Calu3 (cell line): ENCODE measurements at regions not wholly inside any gene's neighbourhood (a gene's known extent, or its start where the extent isn't known, plus 50 kb on each side); places are given as distances from the start of the nearest gene placed in this dataset.

ENCODE experiments used
- BruUV-seq: library from RNA; stranded (reverse); fragments of 400-500 nt; replicated peaks from 2 replicates; lab custom pipeline; 2021; lab: Mats Ljungman, UMichigan
- CTCF ChIA-PET: fragments of 300-600 bp; sonication (Branson Sonifier 250); formaldehyde crosslinking; loops from one replicate; lab custom pipeline; 2022; ENCODE audit warnings: antibody characterized with exemption; lab: Charles Lee
- DNase-seq: peaks from one replicate; pipeline ENCODE4 v3.0.0; 2022
- H3K27ac Mint-ChIP-seq: one replicate; pipeline ENCODE4 v1.8.0; 2022; ENCODE audit warnings: mixed read lengths; ENCODE audit not compliant: unreplicated experiment
- H3K27me3 Mint-ChIP-seq: one replicate; pipeline ENCODE4 v1.8.0; 2022; ENCODE audit warnings: mixed read lengths; ENCODE audit not compliant: unreplicated experiment
- H3K36me3 Mint-ChIP-seq: one replicate; pipeline ENCODE4 v1.8.0; 2022; ENCODE audit warnings: mild to moderate bottlenecking, moderate library complexity, mixed read lengths; ENCODE audit not compliant: insufficient read depth, unreplicated experiment
- H3K4me1 Mint-ChIP-seq: one replicate; pipeline ENCODE4 v1.8.0; 2022; ENCODE audit warnings: mild to moderate bottlenecking, low read depth, mixed read lengths; ENCODE audit not compliant: unreplicated experiment
- H3K4me3 Mint-ChIP-seq: one replicate; pipeline ENCODE4 v1.8.0; 2022; ENCODE audit warnings: mild to moderate bottlenecking, low read depth, moderate library complexity, mixed read lengths; ENCODE audit not compliant: unreplicated experiment
- H3K9me3 Mint-ChIP-seq: one replicate; pipeline ENCODE4 v1.8.0; 2022; ENCODE audit warnings: low read depth, mixed read lengths; ENCODE audit not compliant: unreplicated experiment
- intact Hi-C: fragments of 100-400 bp; cut with micrococcal nuclease; formaldehyde crosslinking; loops from one replicate; pipeline ENCODE4 v1.10.0; 2022; ENCODE audit not compliant: unreplicated experiment
- TF ChIP-seq, protein P1 (sequence below): fragments of 200-600 bp; IDR thresholded peaks from one replicate; pipeline ENCODE4 v1.8.0; 2022; ENCODE audit warnings: antibody characterized with exemption; ENCODE audit not compliant: unreplicated experiment

DNA sequence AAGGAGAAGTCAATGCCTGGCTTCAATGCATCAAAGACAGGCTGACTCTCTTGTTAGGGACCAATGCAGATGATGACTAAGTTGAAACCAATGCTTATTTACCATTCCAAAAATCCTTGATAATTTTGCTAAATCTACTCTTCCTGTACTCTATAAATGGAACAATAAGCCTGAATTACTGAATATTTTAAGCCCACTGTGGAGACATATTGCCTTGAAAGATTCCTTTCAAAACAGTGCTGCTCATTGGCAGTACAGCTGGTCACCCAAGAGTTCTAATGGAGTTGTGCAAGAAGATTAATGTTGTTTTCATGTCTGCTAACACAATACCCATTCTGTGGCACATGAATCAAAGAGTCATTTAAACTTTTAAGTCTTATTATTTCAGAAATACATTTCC, 181.0 kb upstream of the CBLB start:
- no peak overlapping the region for H3K27ac Mint-ChIP-seq

DNA sequence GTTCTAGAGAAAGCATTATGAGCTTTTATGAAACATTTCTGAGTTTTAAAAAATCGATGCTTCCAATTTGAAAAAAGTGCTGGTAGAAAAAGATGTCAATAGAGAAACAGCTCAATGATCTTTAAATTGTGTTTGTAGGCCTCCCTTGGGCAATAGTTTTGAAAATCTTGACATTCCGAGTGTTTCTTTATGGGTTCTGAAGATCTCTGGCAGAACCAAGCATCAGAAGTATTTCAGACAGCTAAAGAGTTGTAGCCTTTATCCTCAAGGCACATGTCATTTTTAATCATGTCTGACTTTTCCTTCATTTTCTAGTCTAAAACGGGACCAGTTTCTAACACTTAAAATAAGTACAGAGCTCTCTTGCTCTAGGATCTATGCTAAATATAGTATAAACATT, 188.1 kb upstream of the CBLB start:
- no peak overlapping the region for H3K4me3 Mint-ChIP-seq
- TF ChIP-seq, protein P1, sequence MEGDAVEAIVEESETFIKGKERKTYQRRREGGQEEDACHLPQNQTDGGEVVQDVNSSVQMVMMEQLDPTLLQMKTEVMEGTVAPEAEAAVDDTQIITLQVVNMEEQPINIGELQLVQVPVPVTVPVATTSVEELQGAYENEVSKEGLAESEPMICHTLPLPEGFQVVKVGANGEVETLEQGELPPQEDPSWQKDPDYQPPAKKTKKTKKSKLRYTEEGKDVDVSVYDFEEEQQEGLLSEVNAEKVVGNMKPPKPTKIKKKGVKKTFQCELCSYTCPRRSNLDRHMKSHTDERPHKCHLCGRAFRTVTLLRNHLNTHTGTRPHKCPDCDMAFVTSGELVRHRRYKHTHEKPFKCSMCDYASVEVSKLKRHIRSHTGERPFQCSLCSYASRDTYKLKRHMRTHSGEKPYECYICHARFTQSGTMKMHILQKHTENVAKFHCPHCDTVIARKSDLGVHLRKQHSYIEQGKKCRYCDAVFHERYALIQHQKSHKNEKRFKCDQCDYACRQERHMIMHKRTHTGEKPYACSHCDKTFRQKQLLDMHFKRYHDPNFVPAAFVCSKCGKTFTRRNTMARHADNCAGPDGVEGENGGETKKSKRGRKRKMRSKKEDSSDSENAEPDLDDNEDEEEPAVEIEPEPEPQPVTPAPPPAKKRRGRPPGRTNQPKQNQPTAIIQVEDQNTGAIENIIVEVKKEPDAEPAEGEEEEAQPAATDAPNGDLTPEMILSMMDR: no peak
- no TSS peak for BruUV-seq
- H3K9me3 Mint-ChIP-seq: no peaks in the 10 kb centered on the region
- CTCF ChIA-PET: no interaction called here
- H3K27ac Mint-ChIP-seq: no peak overlapping the region
- DNase-seq: no peak
- no peaks in the 10 kb centered on the region for H3K27me3 Mint-ChIP-seq
- intact Hi-C loops: no loop called here
- H3K4me1 Mint-ChIP-seq: no peaks in the 10 kb centered on the region
- H3K36me3 Mint-ChIP-seq: no peaks in the 10 kb centered on the region

More for the DNA sequence above, 181.0 kb upstream of the CBLB start:
- no peak for DNase-seq
- TF ChIP-seq, protein P1: no peak
- intact Hi-C loops: no loop called here
- Mint-ChIP-seq H3K9me3 (no peaks in the 10 kb centered on the region), H3K27me3 (no peaks in the 10 kb centered on the region), H3K4me3 (no peak overlapping the region), H3K36me3 (no peaks in the 10 kb centered on the region), H3K4me1 (no peaks in the 10 kb centered on the region)
- CTCF ChIA-PET: no interaction called here
- BruUV-seq: no TSS peak

DNA sequence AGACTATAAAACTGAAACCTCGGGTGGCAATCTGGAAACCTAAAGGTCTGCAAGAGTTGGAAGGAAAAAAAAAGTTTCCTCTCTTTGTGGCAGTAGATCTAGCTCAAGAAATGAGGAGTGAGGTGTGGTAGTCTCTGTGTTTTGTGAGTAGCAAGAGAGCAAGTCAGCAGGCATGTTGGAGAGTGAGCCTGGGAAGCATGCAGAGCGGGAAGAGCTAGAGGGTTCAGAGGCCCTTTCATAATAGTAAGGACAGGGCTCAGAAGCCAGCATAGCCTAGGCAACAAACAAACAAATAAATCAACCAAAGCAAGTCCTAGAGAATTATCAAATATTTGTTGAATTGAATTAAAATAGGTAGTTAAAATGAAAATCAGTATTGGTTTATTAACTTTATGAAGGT, 189.7 kb upstream of the CBLB start:
- Mint-ChIP-seq H3K27ac (no peak overlapping the region), H3K4me1 (no peaks in the 10 kb centered on the region), H3K36me3 (no peaks in the 10 kb centered on the region), H3K4me3 (no peak overlapping the region), H3K9me3 (peaks cover 5% of the 10 kb centered on the region), H3K27me3 (no peaks in the 10 kb centered on the region)
- intact Hi-C loops: no loop called here
- no peak for DNase-seq
- TF ChIP-seq, protein P1: no peak
- CTCF ChIA-PET: no interaction called here
- BruUV-seq: no TSS peak

DNA sequence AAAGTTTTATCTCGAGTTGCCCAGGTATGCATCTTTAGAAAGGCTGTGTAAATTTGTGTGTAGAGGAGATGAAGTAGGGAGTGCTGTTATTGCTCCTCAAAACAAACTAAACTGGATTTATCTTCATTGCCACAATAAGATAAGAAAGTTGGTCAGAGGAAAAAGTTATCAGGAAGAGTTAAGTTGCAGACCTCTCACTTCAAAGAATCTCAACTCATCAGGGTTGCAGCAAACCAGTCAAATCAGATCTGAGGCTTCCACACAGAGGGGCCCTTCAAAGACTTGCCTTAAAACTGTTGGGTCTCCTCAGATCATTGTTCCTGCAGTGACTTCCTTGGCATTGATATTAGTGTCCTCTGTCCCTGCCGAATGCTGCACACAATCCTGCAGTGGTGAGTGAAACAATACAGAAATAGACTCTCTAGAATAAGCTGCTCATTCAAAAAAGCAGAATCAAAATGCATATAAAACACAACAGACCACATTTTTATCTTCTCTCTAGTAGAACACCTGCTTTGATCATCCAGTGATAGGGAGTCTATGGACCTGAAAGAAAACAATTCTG, 191.2 kb upstream of the CBLB start:
- no peak for DNase-seq
- H3K36me3 Mint-ChIP-seq: no peaks in the 10 kb centered on the region
- no peak overlapping the region for H3K27ac Mint-ChIP-seq
- no TSS peak for BruUV-seq
- H3K9me3 Mint-ChIP-seq: peaks cover 5% of the 10 kb centered on the region
- CTCF ChIA-PET: no interaction called here
- no peaks in the 10 kb centered on the region for H3K4me1 Mint-ChIP-seq
- TF ChIP-seq, protein P1: no peak
- intact Hi-C loops: no loop called here
- H3K27me3 Mint-ChIP-seq: no peaks in the 10 kb centered on the region
- H3K4me3 Mint-ChIP-seq: no peak overlapping the region
